ENCODE measurements at regions not wholly inside any gene's neighbourhood (a gene's known extent, or its start where the extent isn't known, plus 50 kb on each side); places are given as distances from the start of the nearest gene placed in this dataset.

DNA sequence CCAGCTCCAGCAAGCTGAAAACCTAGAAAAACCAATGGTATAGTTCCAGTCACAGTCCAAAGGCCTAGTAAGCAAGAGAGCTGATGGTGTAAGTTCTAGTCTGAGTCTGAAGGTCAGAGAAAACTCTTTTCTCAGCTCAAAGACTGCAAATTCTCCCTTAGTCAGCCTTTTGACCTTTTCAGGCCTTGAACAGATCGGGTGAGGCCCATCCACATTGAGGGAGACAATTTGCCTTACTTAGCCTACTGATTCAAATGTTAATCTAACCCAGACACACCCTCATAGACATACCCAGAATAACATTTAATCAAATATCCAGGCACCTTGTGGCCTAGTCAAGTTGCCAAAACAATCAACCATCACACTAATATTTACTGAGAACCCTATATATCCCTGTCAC, 110.8 kb upstream of the KCNJ3 start:
- no peak for DNase-seq

DNA sequence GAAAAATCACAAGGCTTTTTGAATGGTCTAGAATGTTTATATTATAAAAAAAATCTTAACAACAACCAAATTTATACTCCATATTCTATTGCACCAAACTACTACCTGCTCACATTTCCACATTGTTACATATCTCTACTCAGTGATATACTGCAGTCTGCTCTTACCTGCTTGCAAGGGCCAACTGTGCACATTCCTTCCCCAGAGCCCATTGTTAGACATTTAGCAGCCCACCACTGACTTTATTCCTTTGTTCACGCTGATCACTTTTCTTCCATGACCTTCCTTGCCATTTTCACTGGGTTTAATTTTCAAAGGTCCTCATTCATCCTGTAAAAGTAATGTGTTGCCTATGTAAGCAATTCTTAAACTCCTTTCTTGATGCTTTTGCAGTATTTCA, 109.7 kb upstream of the KCNJ3 start:
- DNase-seq: no peak

DNA sequence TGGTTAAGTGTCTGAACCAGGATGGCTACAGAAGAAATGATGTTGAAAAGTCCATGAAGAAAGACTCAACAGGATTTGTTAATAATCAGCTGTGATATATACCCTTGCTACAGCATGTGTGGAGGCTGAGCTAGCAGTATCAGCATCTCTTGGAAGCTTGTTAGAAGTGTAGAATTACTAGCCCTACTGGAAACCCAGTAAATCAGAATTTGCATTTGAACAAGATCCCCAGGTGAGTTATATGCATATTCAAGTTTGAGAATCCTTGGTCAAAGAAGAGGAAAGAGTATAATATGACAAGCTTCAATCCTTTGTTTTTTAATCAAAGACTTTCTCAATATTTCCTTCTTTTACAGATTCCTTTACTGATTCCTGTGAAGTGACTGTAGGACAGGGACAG, 109.0 kb upstream of the KCNJ3 start:
- no peak for DNase-seq

DNA sequence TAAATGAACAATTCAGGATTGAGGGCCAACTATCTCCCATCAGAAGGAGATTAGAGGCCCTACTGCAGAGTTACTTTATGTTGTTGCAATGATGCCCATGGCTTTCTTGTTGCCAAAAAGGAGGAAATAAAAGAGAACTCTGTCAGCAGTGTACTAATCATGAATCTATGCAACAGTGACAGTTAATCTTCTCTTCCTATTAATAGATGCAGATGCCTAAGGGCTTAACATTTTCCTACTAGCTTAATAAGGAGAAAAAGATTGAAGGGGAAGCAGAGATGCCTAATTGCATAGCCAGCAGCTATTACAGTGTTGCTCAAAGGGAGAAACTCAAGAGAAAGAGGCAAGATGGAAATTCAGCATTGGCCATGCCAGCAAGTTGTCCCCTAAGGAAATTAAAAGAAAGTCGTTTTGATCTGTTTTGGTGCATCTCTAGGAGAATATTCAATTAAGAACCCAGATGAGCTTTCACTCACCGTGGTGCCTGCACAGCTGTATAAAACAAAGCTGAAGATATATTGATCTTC, 107.1 kb upstream of the KCNJ3 start:
- DNase-seq: no peak

DNA sequence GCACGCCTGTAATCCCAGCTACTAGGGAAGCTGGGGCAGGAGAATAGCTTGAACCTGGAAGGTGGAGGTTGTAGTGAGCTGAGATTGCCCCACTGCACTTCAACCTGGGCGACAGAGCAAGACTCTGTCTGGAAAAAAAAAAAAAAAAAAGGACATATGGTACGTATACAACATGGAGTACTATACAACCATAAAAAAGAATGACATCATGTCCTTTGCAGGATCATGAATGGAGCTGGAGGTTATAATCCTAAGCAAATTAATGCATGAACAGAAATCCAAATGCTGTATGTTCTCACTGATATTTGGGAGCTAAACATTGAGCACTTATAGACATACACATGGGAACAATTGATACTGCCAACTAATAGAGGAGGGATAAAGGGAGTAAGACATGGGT, 99.3 kb upstream of the KCNJ3 start:
- no peak for DNase-seq

DNA sequence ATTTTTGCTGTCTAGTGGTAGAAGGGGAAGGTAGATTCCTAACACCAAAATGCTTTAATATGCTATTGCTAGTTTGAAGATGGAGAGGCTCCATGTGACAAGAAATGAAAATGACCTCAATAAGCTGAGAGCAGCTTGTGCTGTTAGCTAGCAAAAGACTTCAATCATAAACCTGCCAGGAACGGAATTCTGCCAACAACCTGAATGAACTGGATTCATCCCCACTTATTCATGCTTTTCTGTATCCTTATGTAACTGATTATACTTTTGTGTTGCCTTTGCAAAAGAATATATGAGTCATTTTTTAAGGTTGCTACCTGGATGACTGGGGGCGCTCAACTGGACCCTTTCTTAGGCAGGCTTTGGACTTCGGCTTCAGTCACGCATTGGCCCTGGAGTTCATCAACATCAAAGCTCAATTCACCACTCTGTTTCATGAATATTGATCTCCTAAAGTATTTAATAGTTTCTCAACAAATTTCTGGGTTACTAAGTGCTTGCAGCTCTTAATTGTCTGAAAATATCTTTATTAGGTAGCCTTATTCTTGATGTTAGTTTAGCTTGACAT, 97.5 kb upstream of the KCNJ3 start:
- no peak for DNase-seq

DNA sequence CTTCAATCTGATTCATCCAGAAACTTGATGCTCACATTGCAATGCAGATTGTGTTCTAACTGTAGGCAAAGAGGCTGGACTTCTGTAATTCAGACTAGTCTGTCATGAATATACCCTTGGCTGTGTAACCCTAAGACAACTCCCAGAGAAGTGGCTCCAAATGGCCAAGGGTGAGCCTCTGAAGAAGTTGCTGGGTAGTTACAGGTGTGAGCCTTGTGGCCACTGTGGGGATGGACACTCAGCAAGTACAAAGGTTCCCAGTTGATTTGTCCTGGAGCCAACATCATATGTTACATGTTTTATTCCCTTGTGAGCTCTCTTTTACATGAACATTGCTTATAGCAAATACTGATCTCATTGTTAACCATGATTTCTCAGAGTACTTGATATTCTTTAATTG, 94.8 kb upstream of the KCNJ3 start:
- DNase-seq: no peak

DNA sequence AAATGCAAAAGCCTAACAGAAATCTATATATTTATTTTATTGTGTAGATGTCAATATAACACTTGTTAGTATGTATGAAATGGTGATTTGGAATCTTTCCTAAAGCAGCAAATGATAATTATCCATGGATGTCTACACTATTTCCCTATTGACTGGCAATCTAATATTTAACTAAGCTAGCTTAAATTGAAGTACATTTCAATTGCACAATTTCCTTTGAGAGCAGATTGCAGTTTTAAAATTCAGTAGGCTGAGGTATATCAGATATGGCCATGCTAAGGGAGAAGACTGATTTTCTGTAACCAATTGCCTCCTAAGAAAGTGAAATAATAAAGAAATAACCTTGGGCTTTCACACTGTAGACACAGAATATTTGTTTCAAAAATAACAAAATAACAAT, 90.1 kb upstream of the KCNJ3 start:
- no peak for DNase-seq

DNA sequence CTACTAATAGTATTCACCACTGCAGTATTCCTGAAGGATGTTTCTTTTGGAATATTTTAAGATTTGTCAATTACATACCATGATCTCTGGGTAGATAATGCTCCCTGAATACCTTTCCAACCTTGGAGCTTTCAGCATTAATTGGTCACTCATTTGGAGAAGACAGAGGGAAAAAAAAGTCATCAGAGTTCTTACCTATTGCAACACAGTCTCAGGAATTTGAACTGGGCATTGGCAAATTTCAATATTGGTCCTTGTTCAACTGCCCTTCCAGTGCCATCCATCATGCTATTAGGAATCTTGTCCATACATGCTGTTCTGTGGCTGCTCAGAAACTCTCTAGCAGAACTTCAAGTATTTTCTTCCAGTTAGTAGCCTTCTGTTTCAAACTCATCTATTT, 83.6 kb upstream of the KCNJ3 start:
- no peak for DNase-seq

DNA sequence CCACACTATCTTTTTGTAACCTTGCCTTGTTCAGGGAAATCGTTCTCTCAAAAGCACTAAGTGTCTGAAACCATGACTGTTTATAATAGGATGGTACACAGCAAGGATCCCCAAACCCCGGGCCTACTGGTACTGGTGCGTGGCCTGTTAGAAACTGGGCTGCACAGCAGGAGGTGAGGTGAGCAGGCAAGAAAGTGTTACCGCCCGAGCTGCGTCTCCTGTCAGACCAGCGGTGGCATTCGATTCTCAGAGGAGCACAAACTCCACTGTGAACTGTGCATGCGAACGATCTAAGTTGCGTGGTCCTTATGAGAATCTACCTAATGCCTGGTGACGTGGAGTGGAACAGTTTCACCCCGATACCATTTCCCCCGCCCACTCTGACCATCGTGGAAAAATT, 81.8 kb upstream of the KCNJ3 start:
- DNase-seq: no peak

DNA sequence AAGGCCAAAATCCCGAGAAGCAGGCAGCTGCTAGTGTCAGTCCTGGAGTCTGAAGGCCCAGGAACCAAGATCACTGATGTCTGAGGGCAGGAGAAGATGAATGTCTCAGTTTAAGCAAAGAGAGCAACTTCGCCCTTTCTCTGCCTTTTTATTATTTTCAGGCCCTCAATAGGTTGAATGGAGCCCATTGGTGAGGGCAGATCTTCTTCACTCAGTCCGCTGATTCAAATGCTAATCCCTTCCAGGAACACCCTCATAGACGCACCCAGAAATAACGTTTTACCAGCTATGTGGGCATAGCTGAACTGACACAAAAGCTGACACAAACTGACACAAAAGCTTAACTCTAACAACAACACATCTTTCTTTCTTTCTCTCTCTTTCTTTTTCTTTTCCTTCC, 78.0 kb upstream of the KCNJ3 start:
- no peak for DNase-seq

DNA sequence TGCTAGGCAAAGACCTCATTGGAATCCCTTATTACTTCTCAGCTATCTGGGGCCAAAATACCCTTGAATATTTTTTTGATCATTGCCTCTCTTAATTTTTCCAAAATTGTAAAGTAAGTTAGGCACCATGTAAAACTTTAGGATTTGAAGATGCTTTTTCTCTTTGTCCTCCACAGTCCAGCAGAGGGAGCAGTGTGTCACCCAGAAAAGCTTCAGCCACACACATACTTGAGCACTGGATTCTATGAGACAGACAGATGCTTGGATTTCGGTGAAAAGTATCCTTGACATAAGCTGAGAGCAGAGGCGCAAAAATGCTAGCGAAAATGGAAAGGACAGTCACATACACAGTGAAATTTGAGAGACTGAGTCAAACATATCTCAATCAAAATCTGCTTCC, 74.7 kb upstream of the KCNJ3 start:
- DNase-seq: peak; percentile 36

DNA sequence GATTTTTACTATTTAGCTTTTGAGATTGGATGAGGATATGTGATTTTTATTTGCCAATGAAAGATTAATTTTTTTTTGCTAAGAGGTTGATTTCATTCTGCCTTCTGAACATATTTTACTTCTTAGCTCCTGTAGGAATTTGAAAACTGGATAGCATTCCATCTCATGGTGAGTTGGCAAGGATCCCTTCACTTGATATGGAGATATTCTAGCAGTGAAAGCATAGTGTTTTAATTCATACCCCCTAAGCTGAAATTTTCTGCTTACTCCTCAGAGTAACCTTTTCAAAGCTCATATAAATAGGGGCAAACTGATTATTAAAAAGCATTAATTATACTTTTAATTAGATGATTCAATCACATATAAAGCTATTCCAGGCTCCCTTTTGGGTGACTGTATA, 61.0 kb upstream of the KCNJ3 start:
- no peak for DNase-seq

DNA sequence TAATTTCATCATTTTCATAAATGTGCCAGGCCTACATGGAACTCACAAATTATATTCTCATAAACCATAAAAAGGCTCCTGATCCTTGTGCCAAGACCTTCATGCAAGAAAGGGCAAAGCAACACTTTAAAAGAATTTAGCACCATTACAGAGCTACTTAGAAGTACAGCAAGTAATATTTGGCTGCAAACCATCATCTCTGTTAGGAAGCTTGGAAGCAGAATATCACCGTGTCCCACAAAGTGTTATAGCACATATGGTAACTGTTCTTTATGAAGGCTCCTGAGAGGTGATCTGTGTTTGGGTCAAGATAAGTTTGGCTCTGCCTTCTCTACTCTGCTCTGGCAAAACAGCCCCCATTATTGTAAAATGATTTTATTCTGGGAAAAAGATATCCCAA, 59.7 kb upstream of the KCNJ3 start:
- DNase-seq: no peak

DNA sequence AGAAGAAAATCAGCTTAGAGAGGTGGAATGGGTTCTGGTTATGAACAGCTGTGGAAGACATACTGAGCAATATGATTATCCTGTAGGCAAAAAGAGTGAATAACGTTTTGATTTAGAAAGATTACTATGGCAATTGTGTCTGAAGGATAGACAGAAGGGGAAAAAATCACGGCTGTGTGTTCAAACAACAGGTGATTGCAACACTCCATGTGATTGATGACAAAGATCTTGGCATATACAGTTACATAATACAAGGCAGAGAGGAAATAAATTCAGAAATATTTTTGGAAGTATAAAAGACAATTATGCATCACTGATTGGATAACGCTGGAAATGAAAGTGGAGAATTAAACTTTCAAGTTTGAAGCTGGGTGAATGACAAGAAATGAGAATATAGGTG, 58.5 kb upstream of the KCNJ3 start:
- DNase-seq: no peak

Measured in NCI-H146 (cell line).